B cell (primary cell): ENCODE measurements at regions not wholly inside any gene's neighbourhood (a gene's known extent, or its start where the extent isn't known, plus 50 kb on each side); places are given as distances from the start of the nearest gene placed in this dataset.

Source experiments
- ATAC-seq: fragments of 200-7000 bp; cut with Tn5 transposase; one replicate; pipeline ENCODE4 v1.10.0; 2021; ENCODE audit warnings: low read depth, mild to moderate bottlenecking, moderate number of reproducible peaks, moderate library complexity
- CTCF ChIA-PET: fragments of 350-600 bp; sonication (Branson Sonifier 250); formaldehyde crosslinking; loops from one replicate; lab custom pipeline; 2021; ENCODE audit warnings: antibody characterized with exemption, inconsistent platforms; lab: Charles Lee
- POLR2A ChIA-PET: fragments of 350-600 bp; sonication (Branson Sonifier 250); formaldehyde crosslinking; loops from one replicate; lab custom pipeline; 2021; ENCODE audit warnings: antibody characterized with exemption; lab: Charles Lee
- DNase-seq: peaks from one replicate; pipeline ENCODE4 v3.0.0; 2013
- H2AFZ ChIP-seq: 2 replicates; pipeline ENCODE4 v1.6.1; 2012; ENCODE audit warnings: mild to moderate bottlenecking, low read depth, low read length; ENCODE audit not compliant: insufficient read depth, poor library complexity, severe bottlenecking
- H3K27ac ChIP-seq, 2 donors: 1 replicate in 1 of 2; 2 replicates in 1 of 2; pipeline ENCODE4 v1.5.1; 2012 to 2013; ENCODE audit warnings: low read length in 2 of 2, mild to moderate bottlenecking in 2 of 2, moderate library complexity in 1 of 2
- H3K27me3 ChIP-seq, 4 experiments: fragments of 200-600 bp in 1 of 4; sonication (generic) in 1 of 4; replicated peaks in 1 of 4; 1 replicate in 2 of 4; 2 replicates in 2 of 4; pipeline versions ENCODE4 v1.6.1 to v1.7.0; 2013 to 2016; ENCODE audit warnings: low read length in 3 of 4, mild to moderate bottlenecking in 2 of 4, mixed read lengths in 1 of 4, moderate library complexity in 1 of 4; ENCODE audit not compliant: insufficient read depth in 4 of 4, control insufficient read depth in 3 of 4; ENCODE audit errors: control extremely low read depth in 1 of 4
- H3K36me3 ChIP-seq, 2 experiments: replicated peaks in 1 of 2; 1 replicate in 1 of 2; 2 replicates in 1 of 2; pipeline versions ENCODE4 v1.6.1 to v1.7.1; 2013; ENCODE audit warnings: low read length in 1 of 2; ENCODE audit not compliant: insufficient read depth in 2 of 2, control insufficient read depth in 1 of 2; ENCODE audit errors: control extremely low read depth in 1 of 2, extremely low read depth in 1 of 2
- H3K4me1 ChIP-seq, 2 donors: fragments of 200-600 bp in 1 of 2; sonication (generic) in 1 of 2; 1 replicate in 1 of 2; 2 replicates in 1 of 2; pipeline versions ENCODE4 v1.5.1 to v1.6.1; 2013 to 2017; ENCODE audit warnings: low read length in 2 of 2; ENCODE audit not compliant: control insufficient read depth in 2 of 2, insufficient read depth in 2 of 2
- H3K4me2 ChIP-seq: replicated peaks from 2 replicates; pipeline ENCODE3; 2012; ENCODE audit warnings: mild to moderate bottlenecking, low read depth, low read length; ENCODE audit not compliant: poor library complexity, severe bottlenecking
- H3K4me3 ChIP-seq, 5 experiments: fragments of 200-600 bp in 1 of 5; sonication (generic) in 1 of 5; 1 replicate in 3 of 5; 2 replicates in 2 of 5; pipeline versions ENCODE4 v1.5.1 to v1.7.0; 2011 to 2016; ENCODE audit warnings: low read length in 4 of 5, mild to moderate bottlenecking in 4 of 5, low read depth in 2 of 5, control low read depth in 1 of 5, moderate library complexity in 1 of 5; ENCODE audit not compliant: insufficient read depth in 1 of 5; ENCODE audit errors: control extremely low read depth in 1 of 5, extremely low read depth in 1 of 5
- H3K79me2 ChIP-seq: fragments of 200-600 bp; sonication (generic); one replicate; pipeline ENCODE4 v1.6.0; 2016; ENCODE audit warnings: low read length; ENCODE audit not compliant: control insufficient read depth, insufficient read depth
- H3K9ac ChIP-seq: fragments of 200-600 bp; sonication (generic); 2 replicates; pipeline ENCODE4 v1.6.1; 2017; ENCODE audit warnings: mild to moderate bottlenecking, low read length, moderate library complexity
- H3K9me3 ChIP-seq, 3 donors: one replicate each; pipeline versions ENCODE4 v1.6.1 to v1.7.1; 2013; ENCODE audit warnings: low read length in 2 of 3; ENCODE audit not compliant: control insufficient read depth in 2 of 3, insufficient read depth in 1 of 3; ENCODE audit errors: control extremely low read depth in 1 of 3
- H4K20me1 ChIP-seq: 2 replicates; pipeline ENCODE4 v1.6.0; 2012; ENCODE audit warnings: mild to moderate bottlenecking, low read length; ENCODE audit not compliant: insufficient read depth, control insufficient read depth, poor library complexity, severe bottlenecking
- H3K27ac Mint-ChIP-seq: one replicate; pipeline ENCODE4 v1.8.0; 2021; ENCODE audit warnings: mixed read lengths
- H3K27me3 Mint-ChIP-seq: one replicate; pipeline ENCODE4 v1.8.0; 2021; ENCODE audit warnings: mixed read lengths
- H3K4me1 Mint-ChIP-seq: one replicate; pipeline ENCODE4 v1.8.0; 2021; ENCODE audit warnings: mixed read lengths
- H3K4me3 Mint-ChIP-seq: one replicate; pipeline ENCODE4 v1.8.0; 2021; ENCODE audit warnings: mixed read lengths
- H3K9me3 Mint-ChIP-seq: one replicate; pipeline ENCODE4 v1.8.0; 2022; ENCODE audit warnings: mixed read lengths; ENCODE audit not compliant: insufficient read depth
- CTCF ChIP-seq: fragments of 200-600 bp; IDR thresholded peaks from one replicate; pipeline ENCODE4 v1.8.0; 2022; ENCODE audit warnings: antibody characterized with exemption, mild to moderate bottlenecking
- EZH2 ChIP-seq: IDR thresholded peaks from 2 replicates; pipeline ENCODE4 v1.6.1; 2012; ENCODE audit warnings: borderline replicate concordance, low read depth, mild to moderate bottlenecking, moderate library complexity, low read length; ENCODE audit not compliant: insufficient read depth, poor library complexity, severe bottlenecking
- WGBS: methylation state at CpG from one replicate; pipeline ENCODE4 v1.1.5; 2013; ENCODE audit warnings: missing lambda C conversion rate; ENCODE audit not compliant: insufficient coverage; 5-methylcytosine and 5-hydroxymethylcytosine counted together
- intact Hi-C: fragments of 100-400 bp; cut with micrococcal nuclease; formaldehyde crosslinking; loops from one replicate; pipeline ENCODE4 v1.10.0; 2022

GRCh38 chr3:117651246-117651645 is 941.7 kb downstream of the TUSC7 start:
- Histone ChIP-seq H3K36me3 (no peaks in the 10 kb centered on the region), H4K20me1 (no peaks in the 10 kb centered on the region), H3K4me3 (no peak overlapping the region), H3K4me2 (no peak overlapping the region), H3K9me3 (no peaks in the 10 kb centered on the region), H3K9ac (no peak overlapping the region), H3K27me3 (no peaks in the 10 kb centered on the region), H3K27ac (no peak overlapping the region), H3K4me1 (no peaks in the 10 kb centered on the region), H2AFZ (no peak overlapping the region), H3K79me2 (no peaks in the 10 kb centered on the region)
- Mint-ChIP-seq H3K4me3 (no peak overlapping the region), H3K9me3 (no peaks in the 10 kb centered on the region), H3K27me3 (no peaks in the 10 kb centered on the region), H3K4me1 (no peaks in the 10 kb centered on the region), H3K27ac (no peak overlapping the region)
- intact Hi-C loops, result no loop called here
- no peak for TF ChIP-seq EZH2
- DNase-seq (no peak), ATAC-seq (no peak)
- POLR2A ChIA-PET, result no interaction called here
- WGBS, result no CpG with 5 or more reads among the region's 3 CpGs
- CTCF ChIA-PET, result no interaction called here

- H3K36me3 ChIP-seq, result no peaks in the 10 kb centered on the region
- H3K27ac ChIP-seq, result no peak overlapping the region
- H3K27ac Mint-ChIP-seq, result no peak overlapping the region
- no peaks in the 10 kb centered on the region for H3K79me2 ChIP-seq
- intact Hi-C loops, result no loop called here
- H3K4me1 Mint-ChIP-seq, result no peaks in the 10 kb centered on the region
- no peak overlapping the region for H2AFZ ChIP-seq
- WGBS, result no CpG with 5 or more reads among the region's 1 CpG
- H3K4me3 ChIP-seq, result no peak overlapping the region
- H3K27me3 ChIP-seq, result no peaks in the 10 kb centered on the region
- H4K20me1 ChIP-seq, result no peaks in the 10 kb centered on the region
- no peaks in the 10 kb centered on the region for H3K9me3 Mint-ChIP-seq
- H3K4me1 ChIP-seq, result no peaks in the 10 kb centered on the region
- ChIA-PET CTCF (no interaction called here), POLR2A (no interaction called here)
- ATAC-seq (no peak), DNase-seq (no peak)
- no peak overlapping the region for H3K4me2 ChIP-seq
- H3K27me3 Mint-ChIP-seq, result no peaks in the 10 kb centered on the region
- H3K9ac ChIP-seq, result no peak overlapping the region
- no peak overlapping the region for H3K4me3 Mint-ChIP-seq
- TF ChIP-seq EZH2, result no peak
- TF ChIP-seq CTCF, result no peak
- H3K9me3 ChIP-seq, result no peaks in the 10 kb centered on the region
Measured at GRCh38 chr3:117656391-117656790, 946.8 kb downstream of the TUSC7 start.
